Hematopoietic multipotent progenitor cell treated with erythropoietin and hydrocortisone succinate and interleukin-3 and kit ligand, for 6 days (in vitro differentiated cells): ENCODE measurements at regions not wholly inside any gene's neighbourhood (a gene's known extent, or its start where the extent isn't known, plus 50 kb on each side); places are given as distances from the start of the nearest gene placed in this dataset.

Source experiments
- DNase-seq: peaks from one replicate; pipeline ENCODE4 v3.0.0-alpha.2; 2015

DNA sequence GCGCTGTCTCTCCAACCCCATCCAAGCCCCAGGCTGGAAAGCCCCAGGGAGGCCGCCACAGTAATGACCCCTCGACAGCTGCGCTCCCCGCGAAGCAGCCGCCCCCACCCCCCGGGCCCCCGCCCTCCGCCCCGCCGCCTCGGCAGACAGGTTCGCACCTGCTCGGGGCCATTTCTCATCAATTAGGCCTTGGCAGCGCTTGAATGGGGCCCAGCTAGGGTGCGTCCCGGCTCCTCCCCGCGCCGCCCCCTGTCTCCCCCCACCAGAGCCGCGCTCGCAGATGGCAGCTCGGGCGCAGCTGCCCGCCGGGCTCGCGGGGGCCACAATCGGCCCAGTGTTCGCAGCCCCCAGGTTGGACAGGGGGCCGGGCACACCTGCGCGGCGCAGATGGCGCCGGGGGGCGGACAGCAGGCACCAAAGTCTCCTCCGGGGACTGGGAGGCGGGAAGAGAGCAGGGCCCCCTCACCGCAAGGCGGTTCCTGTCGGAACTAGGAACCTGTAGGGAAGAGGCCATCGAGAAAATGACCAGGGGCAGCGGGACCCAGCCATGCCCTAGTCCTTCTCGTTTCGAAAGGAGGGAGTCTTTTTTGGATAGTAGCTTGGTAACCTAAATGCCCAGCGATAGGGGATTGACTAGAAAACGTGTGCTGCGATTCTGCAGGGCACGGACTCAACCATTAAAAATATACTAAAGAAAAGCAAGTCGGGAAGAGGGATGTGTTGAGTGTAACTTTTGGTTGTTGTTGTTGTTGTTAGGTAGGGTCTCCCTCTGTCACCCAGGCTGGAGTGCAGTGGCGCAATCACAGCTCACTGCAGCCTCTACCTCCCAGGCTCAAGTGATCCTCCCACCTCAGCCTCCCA is 83.2 kb upstream of the EYA2 start:
- DNase-seq = no peak

DNA sequence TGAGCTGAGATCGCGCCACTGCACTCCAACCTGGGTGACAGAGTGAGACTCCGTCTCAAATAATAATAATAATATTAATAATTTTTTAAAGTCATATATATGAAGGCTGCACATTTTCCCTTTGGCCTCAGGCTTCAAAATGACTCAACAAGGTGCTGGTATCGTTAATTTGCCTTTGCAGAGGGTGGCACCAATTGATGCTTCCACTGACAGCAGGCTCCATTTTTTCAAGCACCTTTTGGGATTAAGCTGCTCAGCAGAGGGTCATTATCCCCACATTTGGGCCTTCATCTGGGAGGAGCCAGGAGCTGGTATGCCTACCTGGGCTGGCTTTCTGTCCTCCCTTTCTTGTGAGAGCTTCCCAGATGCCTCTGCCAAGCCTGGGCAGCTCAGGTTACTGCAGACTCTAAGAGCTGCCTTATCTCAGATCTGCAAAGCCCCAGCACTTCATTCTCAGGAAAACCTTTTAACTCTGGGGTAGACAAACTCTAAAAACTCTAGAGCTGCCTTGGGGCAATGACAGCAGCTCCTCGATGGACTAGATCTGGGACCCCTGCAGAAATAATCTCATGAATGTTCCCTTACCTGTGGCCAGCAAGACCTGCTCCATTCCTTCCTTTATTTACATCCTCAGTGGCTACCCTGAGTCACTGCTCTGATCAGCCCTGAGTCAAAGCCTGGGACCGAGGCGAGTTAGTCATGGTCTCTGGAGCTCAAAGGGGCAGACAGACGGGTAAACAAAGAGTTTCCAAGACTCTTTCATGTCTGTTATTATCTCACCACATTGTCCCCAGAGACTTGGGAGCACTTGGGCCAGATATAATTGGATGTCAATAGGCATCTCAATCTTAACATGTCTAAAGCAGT is 80.0 kb upstream of the EYA2 start:
- DNase-seq = no peak

DNA sequence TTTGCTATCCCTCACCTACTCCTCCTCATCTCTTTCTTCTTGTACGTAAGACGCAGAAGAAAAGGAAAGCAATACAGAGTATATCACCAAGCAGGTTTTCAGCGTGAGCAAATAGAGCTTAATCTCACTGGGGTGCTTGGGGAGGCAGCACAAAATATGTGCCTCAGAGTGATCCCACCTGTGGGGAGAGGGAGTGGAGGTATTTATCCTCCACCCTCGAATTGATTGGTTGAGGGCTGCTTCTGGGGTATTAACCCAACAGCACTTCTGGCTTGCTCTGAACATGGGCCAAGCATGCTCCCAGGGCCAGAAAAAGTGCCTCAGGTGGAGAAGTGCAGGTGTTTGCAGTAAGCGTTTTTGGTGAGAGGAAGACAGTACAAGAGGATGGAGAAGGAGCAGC is 78.5 kb upstream of the EYA2 start:
- DNase-seq = no peak

DNA sequence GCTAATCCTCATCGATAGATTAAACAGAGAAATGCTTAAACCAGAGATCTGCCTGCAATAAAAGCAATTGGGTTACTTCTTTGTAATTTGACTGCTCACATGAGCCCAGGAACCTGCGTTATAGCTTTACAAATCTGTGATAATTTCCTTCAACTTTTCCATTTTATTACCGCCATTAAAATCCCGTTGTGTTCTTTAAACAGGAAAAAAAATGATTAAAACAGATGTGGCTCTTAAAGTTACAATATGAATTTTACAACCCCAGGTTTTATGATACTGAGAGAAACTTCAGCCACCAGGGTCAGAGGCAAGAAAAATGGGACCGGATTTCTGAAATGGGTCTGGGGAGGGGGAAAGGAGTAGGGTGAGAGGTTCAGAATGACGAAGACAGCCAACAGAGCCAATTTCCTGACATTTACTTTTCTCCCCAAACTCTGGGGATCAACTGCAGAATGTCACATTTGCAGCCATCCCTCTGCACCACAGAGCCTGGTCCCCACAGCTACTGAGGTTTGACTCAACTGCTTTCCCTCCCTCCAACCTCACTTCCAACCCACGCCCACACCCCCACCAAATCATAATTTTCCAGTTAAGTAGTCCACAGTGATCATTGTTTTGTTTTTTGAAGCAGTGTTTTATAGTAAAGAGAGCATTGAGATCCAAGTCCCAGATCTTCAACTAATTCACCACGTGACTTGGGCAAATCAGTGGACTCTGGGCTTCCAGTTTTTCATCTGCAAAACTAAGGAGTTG is 77.6 kb upstream of the EYA2 start:
- DNase-seq = no peak

DNA sequence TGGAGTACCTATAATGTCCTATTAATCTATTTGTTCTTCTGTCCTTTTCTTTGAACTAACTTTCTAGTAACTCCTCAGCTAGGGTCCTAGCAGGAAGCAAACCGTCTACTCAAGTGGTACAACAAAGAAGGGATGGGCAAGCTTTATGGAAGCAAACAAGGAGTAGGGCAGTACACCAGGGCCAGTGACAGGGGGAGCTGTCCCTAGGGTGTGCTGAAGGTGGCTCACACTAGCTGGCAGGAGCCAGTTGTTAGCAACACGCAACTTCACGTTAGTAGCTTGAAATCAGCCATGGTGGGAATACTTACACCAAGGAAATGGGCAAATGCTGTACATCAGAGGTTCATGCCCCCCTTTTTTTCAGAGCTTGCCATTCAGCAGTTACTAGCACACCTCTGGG is 74.0 kb upstream of the EYA2 start:
- DNase-seq = no peak

DNA sequence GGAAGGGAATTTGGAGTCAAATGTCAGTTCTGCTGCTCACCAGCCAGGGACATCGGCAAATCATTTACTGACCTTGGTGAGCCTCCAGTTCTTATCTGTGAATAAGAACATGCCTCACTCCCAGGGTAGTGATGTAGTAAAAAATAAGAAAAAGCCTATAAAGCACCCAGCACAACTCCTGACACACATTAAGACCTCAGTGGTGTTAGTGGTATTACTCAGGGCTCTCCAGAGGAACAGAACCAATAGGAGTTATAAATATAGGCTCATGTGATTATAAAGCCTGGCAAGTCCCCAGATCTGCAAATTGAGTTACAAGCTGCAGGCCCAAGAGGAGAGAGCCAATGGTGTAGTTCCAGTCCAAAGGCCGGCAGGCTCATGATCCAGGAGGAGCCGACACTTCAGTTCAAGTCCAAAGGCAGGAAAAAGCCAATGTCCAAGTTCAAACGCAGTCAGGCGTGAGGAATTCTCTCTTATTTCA is 71.3 kb upstream of the EYA2 start:
- no peak for DNase-seq

DNA sequence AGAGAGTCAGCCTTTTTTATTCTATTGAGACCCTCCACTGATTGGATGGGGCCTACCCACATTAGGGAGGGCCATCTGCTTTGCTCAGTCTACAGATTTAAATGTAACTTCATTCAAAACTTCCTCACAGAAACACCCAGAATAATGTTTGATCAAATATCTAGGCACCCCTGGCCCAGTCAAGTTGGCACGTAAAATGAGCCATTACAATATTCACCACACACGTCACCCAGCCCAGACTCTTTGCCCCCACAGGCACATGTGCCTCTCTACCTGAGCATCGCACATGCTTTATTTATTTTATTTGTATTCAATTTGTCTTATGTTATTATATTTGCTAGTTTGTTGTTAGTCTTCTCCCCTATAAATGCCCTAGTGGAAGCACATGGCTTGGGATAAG is 70.9 kb upstream of the EYA2 start:
- no peak for DNase-seq

DNA sequence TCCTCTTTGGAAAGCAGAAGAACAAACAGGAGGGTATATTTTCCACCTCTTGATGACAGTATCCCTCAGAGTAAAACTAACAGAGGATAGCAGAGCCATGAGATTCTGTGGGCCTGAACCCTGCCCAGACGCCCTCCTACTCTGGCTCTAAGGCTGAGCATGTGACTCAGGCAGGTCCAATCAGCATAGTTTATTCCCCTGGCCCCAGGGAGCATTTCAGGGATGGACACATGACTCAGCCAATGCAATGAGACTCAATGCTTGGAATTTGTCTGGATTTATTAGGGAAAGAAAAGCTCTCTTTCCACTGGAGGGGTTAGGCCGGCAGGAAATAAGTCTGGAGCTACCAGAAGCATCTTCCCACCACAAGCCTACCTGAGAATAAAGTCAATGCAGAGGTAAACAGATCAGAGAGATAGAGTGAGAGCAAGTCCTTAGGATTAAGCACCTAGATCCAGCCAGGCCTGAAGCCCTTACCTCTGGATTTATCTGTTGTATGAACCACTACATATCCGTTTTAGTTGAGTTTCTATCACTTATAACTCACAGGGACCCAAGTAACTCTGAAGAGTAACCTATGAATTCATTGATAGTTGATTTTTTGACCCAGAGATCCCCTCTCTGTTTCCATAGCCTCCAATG is 68.2 kb upstream of the EYA2 start:
- no peak for DNase-seq

DNA sequence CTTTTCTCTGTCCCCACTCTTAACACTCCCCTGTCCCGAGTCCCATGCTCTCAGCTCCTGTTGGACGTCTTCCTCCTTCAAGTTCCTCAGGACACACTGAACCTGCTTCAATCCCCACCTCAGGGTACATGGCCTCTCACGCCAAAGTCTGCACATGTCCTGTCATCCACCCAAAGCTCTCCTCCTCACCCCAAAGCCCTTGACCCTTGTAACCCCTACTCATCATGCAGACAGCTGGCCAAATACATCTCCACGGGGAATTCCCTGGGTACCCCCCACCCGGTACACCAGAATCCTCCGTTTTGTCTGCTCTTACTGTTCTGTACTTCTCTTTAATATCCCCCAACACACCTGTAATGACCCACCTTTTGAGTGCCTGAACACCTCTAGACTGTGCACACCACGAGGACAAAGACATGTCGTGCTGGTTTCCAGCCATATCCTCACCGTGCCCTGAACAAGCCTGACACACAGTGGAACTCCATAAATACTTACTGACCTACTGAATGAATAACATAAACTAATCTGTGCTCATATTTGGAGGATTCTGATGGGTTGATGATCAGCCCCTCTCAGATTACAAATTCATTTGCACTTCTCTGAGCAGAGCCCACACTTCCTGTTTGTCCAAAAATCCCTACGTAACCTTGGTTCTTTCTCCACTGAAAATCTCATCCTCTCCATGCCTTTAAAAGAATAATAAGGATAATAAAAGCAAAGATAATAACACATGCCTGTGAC is 66.8 kb upstream of the EYA2 start:
- no peak for DNase-seq

DNA sequence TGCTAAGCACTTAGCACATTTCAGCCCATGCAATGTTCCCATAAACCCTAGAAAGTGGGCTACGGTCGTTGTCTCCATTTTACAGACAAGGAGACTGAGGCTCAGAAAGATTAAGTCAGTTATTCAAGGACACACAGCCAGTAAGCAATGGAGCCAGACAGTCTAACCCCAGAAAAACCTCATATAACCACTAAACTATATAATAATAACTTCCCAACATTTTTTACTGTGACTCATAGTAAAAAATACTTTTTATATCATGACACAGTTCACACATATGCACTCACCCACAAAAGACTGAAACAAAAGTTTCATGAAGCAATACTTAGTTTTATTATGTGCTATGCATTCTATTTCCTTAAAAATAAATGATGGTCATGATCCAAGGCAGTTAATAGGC is 66.2 kb upstream of the EYA2 start:
- DNase-seq = no peak

DNA sequence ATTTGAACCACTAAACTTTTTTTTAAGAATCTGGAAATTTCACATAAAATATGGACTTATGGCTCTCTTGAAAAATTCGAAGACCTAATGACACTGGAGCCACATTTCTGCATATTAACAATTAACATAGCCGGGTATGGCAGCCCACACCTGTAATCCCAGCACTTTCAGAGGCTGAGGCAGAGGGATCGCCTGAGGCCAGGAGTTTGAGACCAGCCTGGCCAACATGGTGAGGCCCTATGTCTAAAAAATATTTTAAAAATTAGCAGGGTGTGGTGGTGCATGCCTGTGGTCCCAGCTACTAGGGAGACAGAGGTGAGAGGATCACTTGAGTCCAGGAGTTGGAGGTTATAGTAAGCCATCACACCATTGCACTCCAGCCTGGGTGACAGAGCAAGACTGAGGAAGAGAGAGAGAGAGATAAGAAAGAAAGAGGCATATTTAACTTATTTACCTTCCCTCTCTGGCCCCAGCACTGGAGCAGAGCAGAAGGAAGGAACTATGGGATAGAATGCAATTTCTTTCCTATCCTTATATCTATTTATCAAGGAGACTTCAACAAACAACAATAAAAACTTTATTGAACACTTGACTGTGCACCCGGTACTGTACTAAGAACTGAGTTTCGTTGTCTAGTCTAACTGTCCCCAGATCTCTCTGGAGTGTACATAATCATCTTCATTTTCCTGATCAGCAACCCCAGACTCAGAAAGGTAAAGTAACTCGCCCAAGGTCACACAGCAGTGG is 63.6 kb upstream of the EYA2 start:
- no peak for DNase-seq

DNA sequence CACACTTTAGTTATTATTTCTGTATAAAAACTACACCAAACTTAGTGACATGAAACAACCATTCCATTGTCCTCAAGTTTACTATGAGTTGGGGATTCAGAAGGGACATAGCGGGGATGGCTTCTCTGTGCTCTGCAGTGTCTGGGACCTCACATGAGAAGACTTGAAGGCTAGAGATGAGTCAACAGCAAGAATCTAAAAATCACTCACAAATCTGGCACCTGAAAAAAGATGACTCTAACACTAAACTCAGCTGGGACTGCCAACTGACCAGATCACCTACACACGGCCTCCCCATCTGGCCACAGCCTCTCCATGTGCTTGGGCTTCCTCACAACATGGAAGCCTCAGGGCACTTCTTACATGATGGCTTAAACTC is 63.0 kb upstream of the EYA2 start:
- DNase-seq = no peak

DNA sequence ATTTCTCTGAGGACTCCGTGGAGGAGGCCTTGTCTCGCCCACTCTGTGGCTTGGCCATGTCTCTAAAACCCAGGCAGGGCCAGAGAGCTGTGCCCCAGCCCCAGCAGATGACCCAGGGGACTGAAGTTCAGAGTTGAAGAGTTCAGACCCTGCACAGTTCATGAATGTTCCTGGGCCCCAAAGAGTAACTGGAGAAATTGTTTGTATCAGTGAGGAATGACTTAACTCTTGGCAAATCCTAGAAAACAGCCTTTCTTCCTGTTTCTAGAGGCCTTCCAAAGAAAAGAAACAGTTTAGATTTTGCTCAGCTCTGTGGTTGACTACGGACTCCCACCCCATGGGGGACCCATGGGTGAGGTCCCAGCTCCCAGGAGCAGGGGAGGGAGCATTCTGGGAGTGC is 62.1 kb upstream of the EYA2 start:
- DNase-seq = no peak

DNA sequence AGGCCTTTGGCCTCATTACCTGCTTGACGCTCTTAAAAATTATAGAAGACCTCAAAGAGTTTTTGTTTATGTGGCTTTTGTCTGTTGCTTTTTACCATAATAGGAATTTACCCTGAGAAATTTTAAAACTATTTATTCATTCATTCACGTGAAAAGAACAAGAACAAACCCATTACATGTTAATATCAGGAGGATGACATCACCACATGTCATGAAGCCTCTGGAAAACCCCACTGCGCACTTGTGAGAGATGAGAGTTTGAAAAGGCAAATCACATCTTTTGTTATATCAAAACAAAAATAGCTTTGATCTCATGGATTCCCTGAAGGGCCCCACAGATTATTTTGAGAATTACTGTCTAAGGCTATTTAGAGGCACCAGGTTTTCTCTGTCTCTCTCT is 61.3 kb upstream of the EYA2 start:
- no peak for DNase-seq

DNA sequence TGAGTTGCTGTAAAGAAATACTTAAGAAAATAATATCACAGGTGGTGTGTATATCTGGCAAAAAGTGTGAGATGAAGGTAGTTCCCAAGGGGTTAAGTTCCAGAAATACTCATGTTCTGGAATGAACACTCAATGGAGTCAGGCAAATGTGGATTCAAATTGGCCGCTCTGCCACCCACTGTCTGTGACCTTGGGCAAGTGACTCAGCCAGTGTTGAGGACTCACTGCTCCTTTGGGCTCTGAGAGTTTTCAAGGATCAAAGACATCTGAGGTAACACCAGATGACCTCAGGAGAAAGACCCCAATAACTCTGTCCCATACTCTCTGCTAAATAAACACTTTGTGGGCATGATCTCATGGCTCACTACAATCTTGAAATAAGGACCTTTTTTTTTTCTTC is 59.2 kb upstream of the EYA2 start:
- no peak for DNase-seq

DNA sequence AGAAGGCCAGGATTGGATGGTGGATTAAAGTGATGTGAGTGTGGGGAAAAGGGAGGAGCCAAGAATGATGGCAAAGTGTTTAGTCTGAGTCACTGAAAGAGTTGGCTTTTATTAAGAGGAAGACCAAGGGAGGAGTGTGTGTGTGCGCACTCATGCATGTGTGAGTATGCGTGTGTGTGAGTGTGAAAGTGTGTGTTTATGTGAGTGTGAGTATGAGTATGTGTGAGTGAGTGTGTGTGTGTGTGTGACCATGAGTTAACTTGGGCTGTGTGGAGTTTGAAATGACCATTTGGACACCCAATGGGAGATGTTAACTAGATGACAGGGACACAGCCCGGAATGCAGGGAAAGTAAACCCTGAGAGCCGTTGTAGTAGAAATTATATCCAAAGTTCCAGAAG is 57.6 kb upstream of the EYA2 start:
- DNase-seq = no peak

DNA sequence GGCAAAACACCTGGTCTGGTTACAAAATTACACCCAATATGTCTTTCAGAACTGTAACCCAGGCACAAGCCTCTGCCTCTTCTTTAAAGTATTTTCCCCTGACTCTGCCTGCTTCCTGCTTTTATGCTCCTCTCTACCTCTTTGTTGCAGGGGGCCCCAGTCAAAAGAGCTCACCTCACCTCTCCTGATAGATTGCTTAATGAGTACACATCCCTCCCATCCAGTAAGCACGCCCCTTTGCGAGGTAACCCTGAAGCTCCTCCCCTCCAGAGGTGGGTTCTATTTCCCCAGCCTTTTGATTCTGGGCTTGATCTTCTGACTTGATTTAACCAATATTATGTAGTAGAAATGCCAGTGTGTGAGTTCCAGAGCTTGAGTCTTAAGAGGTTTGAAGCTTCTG is 56.6 kb upstream of the EYA2 start:
- no peak for DNase-seq

DNA sequence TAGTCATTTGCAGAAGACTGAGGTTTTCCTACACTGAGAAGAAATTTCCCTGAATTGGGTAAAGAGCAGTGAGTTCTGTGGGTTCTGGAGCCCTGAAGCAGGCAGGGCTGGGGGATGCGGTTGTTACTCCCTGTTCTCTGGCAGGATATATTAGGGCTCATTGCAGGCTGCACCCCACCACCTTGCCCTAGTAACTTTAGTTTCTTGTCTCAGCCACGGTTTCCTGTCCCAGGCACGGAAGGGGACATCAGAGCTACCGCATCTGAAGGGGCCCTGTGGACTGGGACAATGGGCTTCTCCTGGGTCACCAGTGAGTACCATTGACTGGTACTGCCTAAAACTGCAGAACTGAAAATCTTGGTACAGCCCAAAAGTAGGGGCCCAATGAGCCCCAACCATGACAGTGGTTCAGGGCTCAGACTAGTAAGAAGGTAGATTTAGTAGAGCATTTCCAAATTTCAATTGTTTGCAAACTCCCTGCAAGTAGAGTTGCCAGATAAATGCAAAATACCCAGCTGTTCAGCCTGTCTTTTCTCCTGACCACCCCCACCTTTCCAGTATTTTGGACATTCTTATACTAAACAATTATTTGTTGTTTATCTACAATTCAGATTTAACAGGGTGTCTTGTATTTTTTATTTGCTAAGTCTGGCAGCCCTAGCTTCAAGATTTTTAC is 54.5 kb upstream of the EYA2 start:
- no peak for DNase-seq
